ENCODE measurements at regions not wholly inside any gene's neighbourhood (a gene's known extent, or its start where the extent isn't known, plus 50 kb on each side); places are given as distances from the start of the nearest gene placed in this dataset.
"Not testable (repeated sequence)": the region's sequence is repeated elsewhere in the genome, so short reads cannot be mapped to it uniquely, and the experiment has no call there.

- TF ChIP-seq EZH2 (IDR thresholded peaks at IDR 0.05; ENCODE audit: insufficient read depth, poor library complexity, severe bottlenecking); EZH2phosphoT487 (IDR thresholded peaks at IDR 0.05; ENCODE audit: insufficient read depth, low read depth): not testable (repeated sequence)
These were observed 120.9 kb downstream of the ART5 start for GRCh38 chr11:3520905-3521304.

All from GM23248 (cell line).